Stromal cell of bone marrow (primary cell): ENCODE measurements at regions not wholly inside any gene's neighbourhood (a gene's known extent, or its start where the extent isn't known, plus 50 kb on each side); places are given as distances from the start of the nearest gene placed in this dataset.

Source experiments
- DNase-seq: peaks from one replicate; pipeline ENCODE4 v3.0.0-alpha.2; 2012; ENCODE audit warnings: low read depth

- DNase-seq = peak; percentile 48
These were observed 101.3 kb downstream of the NUDT12 start for GRCh38 chr5:103461243-103461642.

DNA sequence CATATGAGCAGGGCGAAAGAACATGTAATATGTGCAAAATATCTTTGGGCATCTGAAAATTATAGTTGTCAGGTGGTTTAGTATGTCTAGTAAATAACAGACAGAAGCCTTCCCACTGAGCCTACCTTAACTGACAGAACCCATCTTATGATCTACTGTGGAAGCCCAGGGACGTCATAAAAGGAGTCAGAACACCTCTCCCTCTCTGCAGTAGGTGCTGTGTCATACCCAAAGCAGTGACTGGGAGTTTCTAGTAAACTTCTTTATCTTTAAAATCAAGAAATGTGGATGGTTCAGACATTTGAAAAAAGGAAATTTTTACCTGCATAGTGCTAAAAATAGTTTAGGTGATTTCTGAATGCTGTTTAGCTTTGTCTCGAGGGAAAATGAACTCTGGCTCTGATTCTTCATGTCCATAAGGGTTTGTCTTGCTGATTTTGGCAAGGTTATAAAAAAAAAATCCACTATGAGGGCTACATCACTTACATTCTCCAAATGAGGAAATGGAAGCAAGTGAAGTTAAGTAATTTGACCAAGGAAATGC, 104.0 kb downstream of the NUDT12 start:
- DNase-seq = no peak

DNA sequence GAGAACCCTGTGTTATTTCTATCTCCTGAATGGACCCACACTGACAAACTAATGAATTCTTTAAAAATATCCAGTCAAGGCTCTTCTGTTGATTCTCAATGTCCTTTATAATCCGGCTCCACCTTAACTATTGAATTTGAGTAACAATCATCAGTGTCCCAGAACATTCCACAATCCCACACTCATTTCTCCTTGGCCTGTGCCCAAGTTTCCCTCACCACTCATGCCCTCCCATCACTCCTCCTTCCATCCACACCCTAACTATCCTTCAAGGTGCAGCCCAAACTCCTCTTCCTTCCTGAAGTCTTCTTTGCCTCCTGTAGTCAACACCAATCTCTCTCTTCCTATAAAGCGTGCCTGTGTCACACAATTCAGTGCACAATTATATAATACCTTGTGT, 106.1 kb downstream of the NUDT12 start:
- no peak for DNase-seq

- no peak for DNase-seq
These were observed 106.8 kb downstream of the NUDT12 start for GRCh38 chr5:103455796-103456195.

- no peak for DNase-seq
These were observed 107.8 kb downstream of the NUDT12 start for GRCh38 chr5:103454770-103455169.

- no peak for DNase-seq
These were observed 109.9 kb downstream of the NUDT12 start for GRCh38 chr5:103452666-103453065.

- DNase-seq = no peak
These were observed 110.5 kb downstream of the NUDT12 start for GRCh38 chr5:103452089-103452488.

DNA sequence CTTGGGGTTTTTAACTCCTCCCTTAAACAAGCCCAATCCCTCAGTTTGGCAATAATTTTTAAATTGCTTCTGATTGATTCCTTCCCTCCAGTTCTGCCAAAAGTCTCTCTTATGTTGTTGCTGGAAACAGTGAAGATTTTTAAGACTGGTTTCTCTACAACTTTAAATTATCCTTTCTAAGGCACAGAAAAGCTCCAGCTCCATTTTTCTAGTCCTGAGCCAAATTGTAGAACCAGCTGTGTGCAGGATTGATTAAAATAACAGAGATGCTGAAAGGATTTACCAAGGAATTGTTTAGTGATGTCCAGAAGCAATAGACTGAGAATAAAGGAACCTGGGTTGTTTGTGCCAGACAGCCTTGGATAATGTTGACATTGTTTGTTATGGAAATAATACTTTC, 111.3 kb downstream of the NUDT12 start:
- no peak for DNase-seq

- no peak for DNase-seq
These were observed 112.1 kb downstream of the NUDT12 start for GRCh38 chr5:103450333-103451061.

- DNase-seq = no peak
These were observed 115.8 kb downstream of the NUDT12 start for GRCh38 chr5:103446813-103447212.

DNA sequence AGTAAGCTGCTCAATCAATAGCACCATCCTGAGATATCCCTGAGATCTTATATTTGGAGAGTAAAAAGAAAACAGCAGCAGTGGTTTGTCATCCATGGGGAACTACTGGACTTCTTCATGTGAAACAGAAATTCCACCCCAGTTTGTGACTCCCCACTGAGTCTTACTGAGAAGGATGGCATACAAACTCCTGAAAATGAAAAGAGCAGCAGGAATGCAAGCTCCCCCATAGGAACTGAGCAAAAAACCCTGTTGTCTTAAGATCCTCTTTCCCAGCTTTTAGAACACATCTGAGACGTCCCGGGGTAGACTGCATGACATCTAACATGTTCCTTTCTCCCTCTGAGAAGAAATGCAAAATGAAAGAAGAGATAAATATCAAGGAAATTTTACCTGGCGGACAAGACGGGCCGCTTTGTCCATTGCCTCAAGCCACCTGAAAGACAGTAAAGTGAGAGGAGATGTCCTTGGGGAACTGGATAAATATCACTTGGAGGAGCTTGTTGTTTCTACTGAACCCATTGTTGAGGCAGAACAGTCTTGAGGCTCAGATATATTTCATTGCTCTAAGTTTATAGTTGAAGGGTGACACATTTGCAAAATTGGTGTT, 117.1 kb downstream of the NUDT12 start:
- no peak for DNase-seq

GRCh38 chr5:103444333-103445038, 118.1 kb downstream of the NUDT12 start:
- no peak for DNase-seq

DNA sequence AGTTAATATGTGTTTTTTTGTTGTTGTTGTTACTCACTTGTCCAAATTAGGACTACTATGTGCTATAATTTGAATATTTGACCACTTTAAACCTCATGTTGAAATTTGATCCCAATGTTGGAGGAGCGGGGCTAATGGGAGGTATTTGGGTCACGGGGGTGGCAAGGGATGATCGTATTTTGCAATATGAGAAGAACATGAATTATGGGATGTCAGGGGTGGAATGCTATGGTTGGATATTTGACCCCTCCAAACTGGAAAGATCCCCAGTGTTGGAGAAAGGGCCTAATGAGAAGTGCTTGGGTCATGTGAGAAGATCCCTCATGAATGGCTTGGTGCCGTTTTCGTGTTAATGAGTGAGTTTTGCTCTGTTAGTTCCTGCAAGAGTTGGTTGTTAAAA, 119.8 kb downstream of the NUDT12 start:
- no peak for DNase-seq

- DNase-seq = no peak
These were observed 121.1 kb downstream of the NUDT12 start for GRCh38 chr5:103441523-103441922.

DNA sequence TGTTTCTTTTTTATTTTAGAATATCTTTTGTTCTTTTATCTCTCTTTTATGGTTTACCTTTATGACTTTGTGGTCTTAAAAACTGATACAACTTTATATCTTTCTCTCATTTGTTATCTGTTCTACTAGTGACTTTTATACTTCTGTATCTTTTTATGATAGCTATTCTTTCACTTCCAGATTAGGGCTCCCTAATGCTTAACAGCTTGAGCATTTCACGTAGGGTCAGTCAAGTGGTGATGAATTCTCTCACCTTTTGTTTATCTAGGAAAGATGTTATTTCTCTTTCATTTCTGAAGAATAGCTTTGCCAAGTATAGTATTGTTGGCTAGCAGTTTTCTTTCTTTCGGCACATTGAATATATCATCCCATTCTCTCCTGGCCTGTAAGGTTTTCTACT, 123.6 kb downstream of the NUDT12 start:
- no peak for DNase-seq

GRCh38 chr5:103436656-103437055, 125.9 kb downstream of the NUDT12 start:
- DNase-seq = no peak

DNA sequence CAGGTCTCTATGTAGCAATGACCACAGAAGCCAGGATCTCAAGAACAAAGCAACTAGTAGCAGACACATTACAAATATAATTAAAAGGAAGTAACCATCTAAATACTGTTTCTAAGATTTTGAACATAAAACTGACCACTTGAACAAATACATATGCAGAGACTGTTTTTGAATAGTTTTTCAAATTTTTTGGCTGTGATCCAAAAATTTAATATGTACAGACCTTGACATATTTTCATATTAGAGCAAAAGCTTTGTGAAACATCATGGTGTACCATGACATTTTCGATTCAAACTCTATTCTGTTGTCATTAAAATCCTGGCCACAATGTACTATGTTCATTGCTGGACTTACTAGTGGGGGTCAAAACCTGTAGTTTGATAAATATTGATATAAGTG, 126.5 kb downstream of the NUDT12 start:
- no peak for DNase-seq

- no peak for DNase-seq
These were observed 127.3 kb downstream of the NUDT12 start for GRCh38 chr5:103435136-103435889.

GRCh38 chr5:103434057-103434456, 128.5 kb downstream of the NUDT12 start:
- no peak for DNase-seq

DNA sequence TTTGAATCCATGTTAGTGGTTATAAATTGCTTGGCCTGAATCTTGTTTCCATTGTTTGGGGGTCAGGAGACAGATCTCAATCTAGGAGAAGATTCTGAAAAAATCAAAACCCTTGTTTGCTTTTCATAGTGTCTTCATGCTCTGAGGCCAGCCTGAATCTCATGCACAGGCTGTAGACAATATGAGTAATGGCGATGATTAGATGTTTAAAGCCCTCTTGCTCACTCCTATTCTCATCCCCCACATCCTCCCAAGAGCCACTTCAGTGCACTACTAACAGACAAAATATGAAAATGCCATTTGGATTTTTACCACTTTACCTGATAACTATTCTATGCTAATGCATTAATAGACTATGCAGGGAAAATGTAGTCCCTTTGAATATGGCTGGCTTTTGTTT, 129.4 kb downstream of the NUDT12 start:
- no peak for DNase-seq

DNA sequence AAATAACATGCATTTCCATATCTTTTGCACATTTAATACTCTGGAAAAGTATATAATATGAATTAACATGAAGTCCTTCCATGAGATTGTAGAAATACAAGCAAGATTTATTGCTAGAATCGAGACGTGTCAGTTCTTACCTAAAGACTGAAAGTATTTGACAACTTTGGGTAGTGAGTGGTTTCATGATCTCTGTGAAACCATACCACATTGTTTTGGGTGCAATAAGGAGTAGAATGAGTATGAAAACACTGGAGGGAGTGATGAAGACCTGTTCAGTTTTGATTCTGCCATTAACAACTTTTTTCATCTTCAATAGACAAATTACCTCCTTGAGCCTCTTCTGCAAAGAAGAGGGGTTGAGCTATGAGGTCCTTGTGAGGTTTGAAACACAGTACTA, 133.7 kb downstream of the NUDT12 start:
- no peak for DNase-seq

DNA sequence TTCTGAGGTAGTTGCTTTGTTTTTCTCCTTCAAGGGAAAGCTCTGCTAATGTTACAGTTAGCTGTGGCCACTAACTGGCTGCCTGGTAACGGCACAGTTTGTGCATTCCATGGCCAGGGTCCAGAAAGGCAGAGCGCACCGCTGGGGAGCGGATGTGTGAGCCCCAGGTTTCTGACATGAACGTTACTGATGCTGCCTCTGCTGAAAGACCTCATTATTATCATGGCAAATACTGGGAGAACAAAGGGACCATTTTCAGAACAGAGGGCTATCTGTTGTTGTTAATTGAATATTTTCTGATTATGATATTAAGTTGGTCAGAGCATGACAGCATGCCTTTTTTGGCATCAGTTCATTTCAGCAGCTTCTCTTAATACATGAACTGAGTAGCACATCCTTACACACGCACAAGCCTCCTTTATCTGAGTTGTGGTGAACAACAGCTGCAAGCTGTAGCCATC, 134.1 kb downstream of the NUDT12 start:
- DNase-seq = peak; percentile 61
